T follicular helper cell (primary cell): ENCODE measurements at regions not wholly inside any gene's neighbourhood (a gene's known extent, or its start where the extent isn't known, plus 50 kb on each side); places are given as distances from the start of the nearest gene placed in this dataset.

Source experiments
- DNase-seq: peaks from one replicate; pipeline ENCODE4 v3.0.0-alpha.2; 2020; ENCODE audit warnings: low read depth

DNA sequence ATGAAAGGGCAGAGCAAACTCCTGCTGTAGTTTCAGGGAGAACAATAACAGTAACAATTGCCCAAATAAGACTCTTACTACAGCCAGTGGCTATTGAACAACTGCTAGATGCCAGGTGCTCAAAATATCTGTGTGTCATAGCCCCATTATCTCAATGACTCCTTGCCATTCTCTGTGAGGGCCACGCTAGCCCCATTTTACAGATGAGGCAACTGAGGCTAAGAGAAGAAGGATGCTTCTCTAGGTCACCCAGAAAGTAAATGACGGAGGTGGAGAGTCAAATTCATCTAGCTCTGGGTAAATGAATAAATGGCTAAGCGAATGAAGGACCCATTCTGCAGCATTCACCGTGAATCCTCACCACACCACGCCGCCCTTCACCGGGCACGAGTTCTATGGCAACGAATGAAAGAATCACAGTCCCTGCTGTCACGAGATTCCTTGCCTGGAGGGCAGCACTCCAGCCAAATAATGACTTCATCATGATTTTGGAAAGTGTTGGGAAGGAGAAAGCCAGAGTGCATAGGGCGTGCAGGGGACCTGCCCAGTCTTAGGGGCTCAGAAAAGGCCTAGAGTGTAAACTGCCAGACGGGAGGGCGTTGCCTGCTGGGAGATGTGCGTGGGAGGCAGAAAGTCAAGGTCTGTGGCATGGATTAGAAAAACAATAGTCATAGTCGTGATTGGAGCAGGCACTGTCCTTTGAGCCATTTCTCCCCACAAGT lies 147.2 kb downstream of the C9orf50 start:
- DNase-seq, result no peak

GRCh38 chr9:129472651-129473102 lies 148.2 kb downstream of the C9orf50 start:
- no peak for DNase-seq

DNA sequence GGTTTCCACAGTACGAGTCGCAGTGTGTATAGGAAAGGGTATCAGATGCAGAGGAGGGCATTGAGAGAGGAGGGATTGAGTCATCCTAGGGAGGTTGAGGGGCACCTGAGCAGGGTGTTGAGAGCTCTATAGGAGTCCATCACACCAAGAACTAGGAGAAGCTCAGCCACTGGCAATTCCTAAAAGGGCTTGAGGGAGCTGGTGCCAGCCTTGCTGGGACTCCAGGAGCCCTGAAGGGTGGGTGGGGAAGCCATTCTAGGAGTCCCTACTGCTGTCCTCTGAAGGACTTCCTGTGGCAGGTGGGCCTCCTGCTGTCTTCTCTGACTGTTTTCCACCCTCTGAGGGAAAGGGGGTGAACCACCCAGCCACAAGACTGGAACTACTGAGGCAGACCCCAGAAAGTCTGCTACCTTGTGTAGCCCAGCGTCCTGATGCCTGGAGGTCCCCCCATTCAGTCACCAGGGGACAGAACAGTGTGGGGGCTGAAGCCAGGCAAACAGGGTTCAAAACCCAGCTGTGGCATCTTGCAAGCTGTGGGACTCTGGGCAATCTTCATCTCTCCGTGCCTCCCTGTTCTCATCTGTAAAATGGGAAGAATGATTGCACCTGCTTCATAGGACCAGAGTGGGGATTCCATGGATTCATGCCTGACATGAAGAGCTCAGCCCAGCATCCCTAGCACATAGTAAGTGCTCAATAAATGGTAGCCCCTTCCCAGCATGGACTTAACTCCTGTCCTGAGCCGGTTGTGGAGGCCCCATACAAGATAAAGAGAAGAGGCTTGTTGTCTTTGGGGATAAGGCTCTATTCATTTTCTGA lies 149.5 kb downstream of the C9orf50 start:
- no peak for DNase-seq

GRCh38 chr9:129469988-129470316 lies 150.9 kb downstream of the C9orf50 start:
- DNase-seq, result no peak

- DNase-seq, result no peak
Measured at GRCh38 chr9:129469188-129469987, 151.5 kb downstream of the C9orf50 start.

GRCh38 chr9:129467739-129468666 lies 152.9 kb downstream of the C9orf50 start:
- no peak for DNase-seq

GRCh38 chr9:129467004-129467588 lies 153.8 kb downstream of the C9orf50 start:
- no peak for DNase-seq

DNA sequence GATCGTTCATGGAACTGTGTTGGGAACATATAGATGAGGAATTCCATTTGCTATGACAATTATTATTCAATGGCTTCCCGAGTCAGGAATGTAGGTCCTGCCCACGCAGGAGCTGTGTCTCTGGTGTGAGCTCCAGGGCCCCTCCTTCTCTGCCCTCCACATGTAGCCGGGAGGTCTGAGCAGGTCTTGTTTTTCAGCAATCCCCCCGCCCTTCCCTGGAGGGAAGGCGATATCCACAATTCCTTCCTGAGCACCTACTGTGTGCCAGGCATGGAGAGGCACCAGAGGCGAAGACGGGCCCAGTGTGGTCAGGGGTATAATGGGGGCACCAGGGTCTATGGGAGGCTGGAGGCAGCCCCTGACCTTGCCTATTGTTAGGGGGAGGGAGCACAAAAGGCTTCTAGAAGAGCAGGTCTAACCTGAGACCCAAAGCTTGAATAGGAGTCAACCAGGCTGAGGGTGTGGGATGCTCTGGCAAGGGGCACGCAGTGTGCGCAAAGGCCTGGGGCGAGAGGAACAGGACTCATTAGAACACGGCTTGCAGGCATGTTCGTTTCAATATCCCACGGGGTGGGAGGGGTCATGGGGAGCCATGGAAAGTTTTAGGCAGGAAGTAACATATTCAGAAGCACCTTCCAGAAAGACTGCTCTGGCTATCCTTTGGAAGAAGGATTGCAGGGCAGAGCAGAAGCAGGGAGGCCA lies 154.9 kb downstream of the C9orf50 start:
- no peak for DNase-seq

- no peak for DNase-seq
Measured at GRCh38 chr9:129464972-129465833, 155.7 kb downstream of the C9orf50 start.

- no peak for DNase-seq
Measured at GRCh38 chr9:129463994-129464393, 156.9 kb downstream of the C9orf50 start.

DNA sequence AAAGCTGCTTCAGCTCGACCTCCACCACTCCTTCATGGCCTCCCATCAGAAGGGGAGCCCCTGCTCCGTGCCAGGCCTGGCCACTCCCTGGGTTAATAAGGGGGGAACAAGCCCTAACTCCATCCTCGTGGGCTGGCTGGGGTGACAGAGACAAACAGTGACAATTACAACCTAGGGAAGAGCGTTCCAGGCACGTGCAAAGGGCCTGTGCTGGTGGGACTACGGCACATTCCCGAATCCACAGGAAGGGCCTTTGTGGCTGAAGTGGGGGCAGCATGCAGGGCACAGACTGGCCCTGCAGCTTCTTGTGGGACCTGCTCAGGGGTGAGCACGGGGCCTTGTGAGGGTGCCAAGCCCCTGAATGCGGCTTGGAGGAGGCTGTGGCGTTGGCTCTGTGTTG lies 157.4 kb downstream of the C9orf50 start:
- no peak for DNase-seq

- DNase-seq, result no peak
Measured at GRCh38 chr9:129462360-129462759, 158.5 kb downstream of the C9orf50 start.

GRCh38 chr9:129460323-129461261 lies 160.3 kb downstream of the C9orf50 start:
- DNase-seq, result peak; percentile 77

- DNase-seq, result no peak
Measured at GRCh38 chr9:129459547-129460322, 161.2 kb downstream of the C9orf50 start.

DNA sequence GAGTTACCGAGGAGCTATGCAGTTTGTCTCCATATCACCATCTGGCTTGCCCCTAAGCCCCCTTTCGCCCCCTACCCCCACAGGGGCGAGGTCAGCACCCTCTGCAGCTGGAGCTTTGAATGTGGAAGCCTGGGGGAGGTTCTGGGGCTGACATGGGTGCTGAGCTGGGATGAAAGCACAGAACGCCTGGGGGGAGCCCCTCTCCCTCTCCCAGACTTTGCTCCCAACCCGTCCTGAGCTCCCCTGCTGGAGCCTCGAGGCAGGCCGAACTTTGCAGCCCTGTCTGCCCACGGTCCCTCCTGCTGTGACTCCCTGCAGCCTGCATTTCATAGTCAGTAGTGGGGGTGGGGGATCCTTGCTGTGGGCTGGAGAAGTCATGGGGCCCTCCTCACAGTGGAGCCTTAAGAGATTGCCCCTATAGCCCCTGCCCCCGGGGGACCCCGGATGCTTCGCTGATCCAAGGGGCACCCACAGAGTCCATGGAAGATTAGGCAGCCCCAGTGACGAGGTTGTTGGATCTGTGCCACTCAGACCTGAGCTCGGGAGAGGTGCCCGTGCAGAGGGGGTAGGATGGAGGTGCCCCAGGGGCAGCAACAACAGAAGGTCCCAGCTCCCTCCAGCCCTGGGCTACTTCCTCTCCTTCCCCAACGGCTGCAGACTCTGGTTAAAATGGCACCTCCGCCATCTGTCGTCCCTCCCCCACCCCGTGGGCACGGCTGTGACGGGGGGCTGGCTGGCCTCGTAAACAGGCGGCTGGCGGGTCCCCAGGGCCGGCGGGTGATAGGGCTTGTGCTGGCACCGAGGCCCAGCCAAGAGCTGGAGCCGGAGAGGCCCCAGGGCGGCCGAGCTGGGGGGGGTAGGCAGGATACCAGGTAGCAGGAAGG lies 162.0 kb downstream of the C9orf50 start:
- peak; percentile 15 for DNase-seq

DNA sequence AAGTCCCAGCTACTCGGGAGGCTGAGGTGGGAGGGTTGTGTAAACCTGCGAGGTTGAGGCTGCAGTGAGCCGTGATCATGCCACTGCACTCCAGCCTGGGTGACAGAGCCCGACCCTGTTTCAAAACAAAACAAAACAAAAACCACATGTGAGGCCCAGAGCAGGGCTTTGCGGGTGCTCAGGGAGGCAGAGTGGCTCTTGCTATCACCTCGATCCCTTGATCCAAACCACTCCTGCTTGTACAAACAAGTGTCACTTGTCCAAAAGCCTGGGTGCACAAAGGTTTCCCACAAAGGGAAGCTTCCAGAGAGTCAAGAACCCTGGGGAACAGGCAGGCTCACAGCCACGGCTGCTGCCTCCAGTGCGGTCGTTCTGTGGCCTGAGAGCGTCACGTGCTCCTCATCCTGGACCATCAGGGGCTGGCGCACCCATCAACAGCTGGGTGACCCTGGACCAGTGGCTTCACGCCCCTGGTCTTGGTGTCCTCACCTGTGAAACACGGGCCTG lies 162.7 kb downstream of the C9orf50 start:
- DNase-seq, result peak; percentile 51
